Osteocyte (in vitro differentiated cells): ENCODE measurements at regions not wholly inside any gene's neighbourhood (a gene's known extent, or its start where the extent isn't known, plus 50 kb on each side); places are given as distances from the start of the nearest gene placed in this dataset.

Experiments
- DNase-seq: peaks from one replicate; pipeline ENCODE4 v3.0.0; 2021; ENCODE audit warnings: mixed read lengths; ENCODE audit not compliant: unreplicated experiment; ENCODE audit errors: extremely low spot score
- H3K27ac Mint-ChIP-seq: one replicate; pipeline ENCODE4 v1.8.0; 2021; ENCODE audit warnings: mild to moderate bottlenecking, mixed read lengths; ENCODE audit not compliant: unreplicated experiment
- H3K27me3 Mint-ChIP-seq: one replicate; pipeline ENCODE4 v1.8.0; 2021; ENCODE audit warnings: mixed read lengths; ENCODE audit not compliant: unreplicated experiment
- H3K36me3 Mint-ChIP-seq: one replicate; pipeline ENCODE4 v1.8.0; 2021; ENCODE audit warnings: mixed read lengths; ENCODE audit not compliant: unreplicated experiment
- H3K4me1 Mint-ChIP-seq: one replicate; pipeline ENCODE4 v1.8.0; 2021; ENCODE audit warnings: mixed read lengths; ENCODE audit not compliant: unreplicated experiment
- H3K4me3 Mint-ChIP-seq: one replicate; pipeline ENCODE4 v1.8.0; 2021; ENCODE audit warnings: mild to moderate bottlenecking, moderate library complexity, mixed read lengths; ENCODE audit not compliant: unreplicated experiment
- H3K9me3 Mint-ChIP-seq: one replicate; pipeline ENCODE4 v1.8.0; 2021; ENCODE audit warnings: mixed read lengths; ENCODE audit not compliant: unreplicated experiment
- CTCF ChIP-seq: fragments of 200-600 bp; sonication (generic); IDR thresholded peaks from 2 replicates; pipeline ENCODE4 v1.5.0; 2021; ENCODE audit warnings: antibody characterized with exemption, mild to moderate bottlenecking, moderate library complexity

- DNase-seq, result no peak
- no peak for TF ChIP-seq CTCF
- H3K27me3 Mint-ChIP-seq, result no peaks in the 10 kb centered on the region
- H3K4me1 Mint-ChIP-seq, result no peaks in the 10 kb centered on the region
- no peak overlapping the region for H3K4me3 Mint-ChIP-seq
- no peaks in the 10 kb centered on the region for H3K36me3 Mint-ChIP-seq
- peaks cover 11% of the 10 kb centered on the region for H3K9me3 Mint-ChIP-seq
- no peak overlapping the region for H3K27ac Mint-ChIP-seq
These were observed 797.0 kb downstream of the PCDH19 start for GRCh38 chrX:99613041-99613440.

- Mint-ChIP-seq H3K36me3 (no peaks in the 10 kb centered on the region), H3K4me3 (no peak overlapping the region), H3K27ac (no peak overlapping the region), H3K9me3 (peaks cover 19% of the 10 kb centered on the region), H3K4me1 (no peaks in the 10 kb centered on the region), H3K27me3 (no peaks in the 10 kb centered on the region)
- no peak for TF ChIP-seq CTCF
- DNase-seq, result no peak
These were observed 806.8 kb downstream of the PCDH19 start for GRCh38 chrX:99603091-99603814.

- no peak for DNase-seq
- peaks cover 19% of the 10 kb centered on the region for H3K9me3 Mint-ChIP-seq
- H3K27me3 Mint-ChIP-seq, result no peaks in the 10 kb centered on the region
- H3K27ac Mint-ChIP-seq, result no peak overlapping the region
- no peak overlapping the region for H3K4me3 Mint-ChIP-seq
- no peak for TF ChIP-seq CTCF
- no peaks in the 10 kb centered on the region for H3K36me3 Mint-ChIP-seq
- no peaks in the 10 kb centered on the region for H3K4me1 Mint-ChIP-seq
These were observed 808.0 kb downstream of the PCDH19 start for GRCh38 chrX:99602107-99602506.

DNA sequence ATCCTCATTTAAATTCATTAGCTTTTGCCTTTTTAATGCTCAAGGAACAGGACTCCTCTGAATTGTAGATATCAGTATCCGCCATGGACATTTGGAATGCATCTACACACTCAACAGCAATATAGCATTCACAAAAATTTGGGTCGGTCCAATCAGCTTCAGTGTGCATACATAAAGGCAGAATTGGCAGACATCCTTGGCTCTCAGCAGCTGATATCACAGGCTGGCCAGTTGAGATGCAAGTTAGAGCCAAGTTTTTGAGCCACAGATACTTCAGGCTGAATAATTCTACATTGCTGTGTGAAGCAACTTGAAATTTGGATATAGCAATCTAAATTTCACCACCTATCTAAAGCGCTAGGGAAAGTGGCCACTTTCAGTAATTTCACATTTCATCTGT is 821.1 kb downstream of the PCDH19 start:
- no peak for TF ChIP-seq CTCF
- Mint-ChIP-seq H3K4me3 (no peak overlapping the region), H3K36me3 (no peaks in the 10 kb centered on the region), H3K27me3 (no peaks in the 10 kb centered on the region), H3K27ac (no peak overlapping the region), H3K4me1 (no peaks in the 10 kb centered on the region), H3K9me3 (peaks cover 57% of the 10 kb centered on the region)
- DNase-seq, result no peak

GRCh38 chrX:99572711-99573110 is 837.4 kb downstream of the PCDH19 start:
- no peak overlapping the region for H3K27ac Mint-ChIP-seq
- TF ChIP-seq CTCF, result no peak
- H3K9me3 Mint-ChIP-seq, result peaks cover 74% of the 10 kb centered on the region
- no peaks in the 10 kb centered on the region for H3K4me1 Mint-ChIP-seq
- H3K27me3 Mint-ChIP-seq, result no peaks in the 10 kb centered on the region
- H3K36me3 Mint-ChIP-seq, result no peaks in the 10 kb centered on the region
- DNase-seq, result no peak
- no peak overlapping the region for H3K4me3 Mint-ChIP-seq
